Progenitor cell of endocrine pancreas (in vitro differentiated cells): ENCODE measurements at regions not wholly inside any gene's neighbourhood (a gene's known extent, or its start where the extent isn't known, plus 50 kb on each side); places are given as distances from the start of the nearest gene placed in this dataset.

Experiments used
- DNase-seq: peaks from one replicate; pipeline ENCODE4 v3.0.0; 2021; ENCODE audit warnings: low spot score; ENCODE audit not compliant: unreplicated experiment
- H3K27ac Mint-ChIP-seq: 2 replicates; pipeline ENCODE4 v1.8.0; 2021; ENCODE audit warnings: mild to moderate bottlenecking, moderate library complexity, mixed read lengths
- H3K27me3 Mint-ChIP-seq: 2 replicates; pipeline ENCODE4 v1.8.0; 2021; ENCODE audit warnings: mixed read lengths
- H3K36me3 Mint-ChIP-seq: 2 replicates; pipeline ENCODE4 v1.8.0; 2022; ENCODE audit warnings: mixed read lengths; ENCODE audit not compliant: insufficient read depth
- H3K4me1 Mint-ChIP-seq: 2 replicates; pipeline ENCODE4 v1.8.0; 2021; ENCODE audit warnings: low read depth, mixed read lengths
- H3K4me3 Mint-ChIP-seq: 2 replicates; pipeline ENCODE4 v1.8.0; 2021; ENCODE audit warnings: low read depth, mild to moderate bottlenecking, moderate library complexity, mixed read lengths
- H3K9me3 Mint-ChIP-seq: 2 replicates; pipeline ENCODE4 v1.8.0; 2021; ENCODE audit warnings: low read depth, mixed read lengths
- CTCF ChIP-seq: fragments of 200-600 bp; sonication (generic); IDR thresholded peaks from one replicate; pipeline ENCODE4 v1.5.0; 2021; ENCODE audit warnings: antibody characterized with exemption, mild to moderate bottlenecking; ENCODE audit not compliant: unreplicated experiment

GRCh38 chr2:167753142-167753541 lies 494.3 kb downstream of the STK39 start:
- H3K4me1 Mint-ChIP-seq = peaks cover 23% of the 10 kb centered on the region
- no peak for DNase-seq

GRCh38 chr2:167752734-167753133 lies 494.7 kb downstream of the STK39 start:
- DNase-seq = no peak
- Mint-ChIP-seq H3K9me3 (no peaks in the 10 kb centered on the region), H3K27ac (no peak overlapping the region), H3K4me1 (peaks cover 23% of the 10 kb centered on the region), H3K36me3 (no peaks in the 10 kb centered on the region), H3K4me3 (no peak overlapping the region), H3K27me3 (no peaks in the 10 kb centered on the region)
- no peak for TF ChIP-seq CTCF

More at GRCh38 chr2:167753142-167753541, 494.3 kb downstream of the STK39 start:
- Mint-ChIP-seq H3K9me3 (no peaks in the 10 kb centered on the region), H3K36me3 (no peaks in the 10 kb centered on the region), H3K27ac (no peak overlapping the region), H3K27me3 (no peaks in the 10 kb centered on the region), H3K4me3 (no peak overlapping the region)
- TF ChIP-seq CTCF = no peak

- H3K4me1 Mint-ChIP-seq = peaks cover 27% of the 10 kb centered on the region
These were observed 496.7 kb downstream of the STK39 start for GRCh38 chr2:167750675-167751074.

GRCh38 chr2:167749660-167750059 lies 497.7 kb downstream of the STK39 start:
- H3K4me3 Mint-ChIP-seq = no peak overlapping the region
- no peaks in the 10 kb centered on the region for H3K27me3 Mint-ChIP-seq
- no peak for TF ChIP-seq CTCF
- H3K36me3 Mint-ChIP-seq = no peaks in the 10 kb centered on the region
- no peak for DNase-seq
- H3K27ac Mint-ChIP-seq = no peak overlapping the region
- peaks cover 27% of the 10 kb centered on the region for H3K4me1 Mint-ChIP-seq
- H3K9me3 Mint-ChIP-seq = peaks cover 5% of the 10 kb centered on the region

More at GRCh38 chr2:167750675-167751074, 496.7 kb downstream of the STK39 start:
- H3K36me3 Mint-ChIP-seq = no peaks in the 10 kb centered on the region
- H3K4me3 Mint-ChIP-seq = no peak overlapping the region
- H3K27me3 Mint-ChIP-seq = no peaks in the 10 kb centered on the region
- H3K27ac Mint-ChIP-seq = no peak overlapping the region
- H3K9me3 Mint-ChIP-seq = no peaks in the 10 kb centered on the region
- DNase-seq = no peak
- TF ChIP-seq CTCF = no peak

- H3K27ac Mint-ChIP-seq = no peak overlapping the region
- peaks cover 25% of the 10 kb centered on the region for H3K4me1 Mint-ChIP-seq
- H3K36me3 Mint-ChIP-seq = no peaks in the 10 kb centered on the region
- H3K9me3 Mint-ChIP-seq = peaks cover 5% of the 10 kb centered on the region
- H3K4me3 Mint-ChIP-seq = no peak overlapping the region
- no peak for DNase-seq
- no peaks in the 10 kb centered on the region for H3K27me3 Mint-ChIP-seq
- TF ChIP-seq CTCF = no peak
These were observed 498.4 kb downstream of the STK39 start for GRCh38 chr2:167749016-167749415.
